Heart left ventricle (tissue), 13 donors: ENCODE measurements at regions not wholly inside any gene's neighbourhood (a gene's known extent, or its start where the extent isn't known, plus 50 kb on each side); places are given as distances from the start of the nearest gene placed in this dataset.

Experiments
- CTCF ChIP-seq, 12 donors: fragments of 200-600 bp; sonication (generic) in 4 of 12; IDR thresholded peaks; one replicate each; pipeline versions ENCODE4 v1.5.0 to v1.8.0; 2018 to 2022; ENCODE audit warnings: antibody characterized with exemption in 12 of 12, mild to moderate bottlenecking in 5 of 12
- POLR2A ChIP-seq, 2 donors: fragments of 450-650 bp; IDR thresholded peaks; one replicate each; pipeline ENCODE4 v1.6.1; 2017; ENCODE audit warnings: antibody characterized with exemption in 2 of 2, mild to moderate bottlenecking in 2 of 2, moderate library complexity in 2 of 2
- donor health status: ischemic (EF 13 %, LVEDD 7.1; RV severe dilation, severe dysfunction).
- donor health status: DM: no; HTN: yes; CAD: no.
- donor health status: DM: no; HTN: no; CAD: no.
- donor health status: ischemic (EF 25% LVEDD 6.9; RV normal size, moderate dysfunction).
- donor health status: ischemic (EF 25% LVEDD 5.7; RV mildly dilated, moderate dysfunction).
- donor health status: ischemic (EF 35%, LVEDD 5.7; RV mildly dilated, moderate dysfunction).
- donor health status: nonischemic (EF 11% LVEDD 7.7; RV severe dilation, severe dysfunction).
- donor health status: DM: yes; HTN: yes; CAD: no.
- donor health status: PGD.
- donor health status: ischemic (EF 29% LVEDD 5.4; RV normal size, mild dysfunction).
- donor health status: nonischemic (EF 23%, LVEDD 6.1; RV moderate dilation, normal function).

- TF ChIP-seq POLR2A (IDR thresholded peaks at IDR 0.05) (no peak), CTCF (IDR thresholded peaks at IDR 0.05) (no peak)
Observed at GRCh38 chr18:57989536-57989935, 54.5 kb upstream of the NEDD4L start.
